Astrocyte (in vitro differentiated cells and primary cell): ENCODE measurements at regions not wholly inside any gene's neighbourhood (a gene's known extent, or its start where the extent isn't known, plus 50 kb on each side); places are given as distances from the start of the nearest gene placed in this dataset.

Source experiments
- DNase-seq: peaks from one replicate; pipeline ENCODE4 v3.0.0-alpha.2; 2010; ENCODE audit warnings: low read depth
- FAIRE-seq: peaks from 2 replicates; lab custom pipeline; 2011; peaks lifted over from hg19 to GRCh38; lab: Jason Lieb, UNC
- H2AFZ ChIP-seq: 2 replicates; pipeline ENCODE4 v1.6.0; 2012; ENCODE audit warnings: low read depth, low read length, inconsistent platforms
- H3K27ac ChIP-seq: 2 replicates; pipeline ENCODE4 v1.5.1; 2011; ENCODE audit warnings: low read depth, low read length, inconsistent platforms
- H3K27me3 ChIP-seq: 2 replicates; pipeline ENCODE4 v1.6.0; 2011; ENCODE audit warnings: low read length, inconsistent platforms; ENCODE audit not compliant: insufficient read depth
- H3K36me3 ChIP-seq: 2 replicates; pipeline ENCODE4 v1.5.1; 2011; ENCODE audit warnings: low read length, inconsistent platforms; ENCODE audit not compliant: insufficient read depth
- H3K4me1 ChIP-seq: 2 replicates; pipeline ENCODE4 v1.5.1; 2011; ENCODE audit warnings: low read length, inconsistent platforms; ENCODE audit not compliant: insufficient read depth
- H3K4me2 ChIP-seq: 2 replicates; pipeline ENCODE4 v1.6.0; 2012; ENCODE audit warnings: low read length, inconsistent platforms
- H3K4me3 ChIP-seq: 2 replicates; pipeline ENCODE4 v1.5.1; 2011; ENCODE audit warnings: low read depth, mild to moderate bottlenecking, low read length, inconsistent platforms; ENCODE audit not compliant: insufficient read depth
- H3K79me2 ChIP-seq: 2 replicates; pipeline ENCODE4 v1.6.0; 2012; ENCODE audit warnings: mild to moderate bottlenecking, low read length, inconsistent platforms; ENCODE audit not compliant: insufficient read depth
- H3K9ac ChIP-seq: 2 replicates; pipeline ENCODE4 v1.6.0; 2012; ENCODE audit warnings: mild to moderate bottlenecking, low read length, inconsistent platforms
- H3K9me3 ChIP-seq: 2 replicates; pipeline ENCODE4 v1.5.1; 2012; ENCODE audit warnings: low read depth, mild to moderate bottlenecking, low read length, inconsistent platforms; ENCODE audit not compliant: insufficient read depth
- H4K20me1 ChIP-seq: 2 replicates; pipeline ENCODE4 v1.6.0; 2012; ENCODE audit warnings: low read length, inconsistent platforms; ENCODE audit not compliant: insufficient read depth
- H3K27ac Mint-ChIP-seq: one replicate; pipeline ENCODE4 v1.8.0; 2021; ENCODE audit warnings: mild to moderate bottlenecking, mixed read lengths; ENCODE audit not compliant: unreplicated experiment
- H3K27me3 Mint-ChIP-seq: one replicate; pipeline ENCODE4 v1.8.0; 2021; ENCODE audit warnings: low read depth, mixed read lengths; ENCODE audit not compliant: unreplicated experiment
- H3K36me3 Mint-ChIP-seq: one replicate; pipeline ENCODE4 v1.8.0; 2021; ENCODE audit warnings: low read depth, mixed read lengths; ENCODE audit not compliant: unreplicated experiment
- H3K4me1 Mint-ChIP-seq: one replicate; pipeline ENCODE4 v1.8.0; 2021; ENCODE audit warnings: low read depth, mixed read lengths; ENCODE audit not compliant: unreplicated experiment
- H3K4me3 Mint-ChIP-seq: one replicate; pipeline ENCODE4 v1.8.0; 2021; ENCODE audit warnings: mild to moderate bottlenecking, moderate library complexity, mixed read lengths; ENCODE audit not compliant: unreplicated experiment
- H3K9me3 Mint-ChIP-seq: one replicate; pipeline ENCODE4 v1.8.0; 2021; ENCODE audit warnings: mild to moderate bottlenecking, mixed read lengths; ENCODE audit not compliant: unreplicated experiment
- CTCF ChIP-seq: IDR thresholded peaks from 2 replicates; pipeline ENCODE4 v1.5.1; 2011; ENCODE audit warnings: low read depth, mild to moderate bottlenecking, inconsistent platforms, low read length, moderate library complexity; ENCODE audit not compliant: insufficient read depth
- EZH2 ChIP-seq: IDR thresholded peaks from 2 replicates; pipeline ENCODE4 v1.6.1; 2012; ENCODE audit warnings: mild to moderate bottlenecking, low read length, inconsistent platforms; ENCODE audit not compliant: insufficient read depth

- FAIRE-seq: no peak
Measured at GRCh38 chr4:117796677-117797076, 237.6 kb upstream of the NDST3 start.

GRCh38 chr4:117800636-117801035 lies 233.7 kb upstream of the NDST3 start:
- Histone ChIP-seq H3K36me3 (no peaks in the 10 kb centered on the region), H2AFZ (no peak overlapping the region), H3K79me2 (no peaks in the 10 kb centered on the region), H3K27ac (no peak overlapping the region), H3K4me3 (no peak overlapping the region), H3K4me1 (no peaks in the 10 kb centered on the region), H3K27me3 (no peaks in the 10 kb centered on the region), H3K9ac (no peak overlapping the region), H3K4me2 (no peak overlapping the region), H4K20me1 (no peaks in the 10 kb centered on the region), H3K9me3 (no peaks in the 10 kb centered on the region)
- Mint-ChIP-seq H3K4me1 (peaks cover 10% of the 10 kb centered on the region), H3K9me3 (no peaks in the 10 kb centered on the region), H3K36me3 (no peaks in the 10 kb centered on the region), H3K27me3 (no peaks in the 10 kb centered on the region), H3K4me3 (no peak overlapping the region), H3K27ac (no peak overlapping the region)
- TF ChIP-seq EZH2: no peak
- no peak for TF ChIP-seq CTCF
- FAIRE-seq: no peak
- DNase-seq: no peak

More at GRCh38 chr4:117796677-117797076, 237.6 kb upstream of the NDST3 start:
- TF ChIP-seq EZH2 (no peak), CTCF (no peak)
- H3K4me2 ChIP-seq: no peak overlapping the region
- Mint-ChIP-seq H3K4me1 (peaks cover 17% of the 10 kb centered on the region), H3K4me3 (no peak overlapping the region), H3K9me3 (no peaks in the 10 kb centered on the region), H3K36me3 (no peaks in the 10 kb centered on the region), H3K27me3 (no peaks in the 10 kb centered on the region), H3K27ac (no peak overlapping the region)
- H2AFZ ChIP-seq: no peak overlapping the region
- no peak overlapping the region for H3K27ac ChIP-seq
- H3K27me3 ChIP-seq: no peaks in the 10 kb centered on the region
- H3K9me3 ChIP-seq: no peaks in the 10 kb centered on the region
- no peaks in the 10 kb centered on the region for H4K20me1 ChIP-seq
- no peaks in the 10 kb centered on the region for H3K36me3 ChIP-seq
- DNase-seq: no peak
- H3K4me1 ChIP-seq: no peaks in the 10 kb centered on the region
- no peak overlapping the region for H3K4me3 ChIP-seq
- no peak overlapping the region for H3K9ac ChIP-seq
- H3K79me2 ChIP-seq: no peaks in the 10 kb centered on the region

GRCh38 chr4:117801756-117802155 lies 232.5 kb upstream of the NDST3 start:
- Mint-ChIP-seq H3K4me1 (peaks cover 10% of the 10 kb centered on the region), H3K9me3 (no peaks in the 10 kb centered on the region), H3K27ac (no peak overlapping the region), H3K4me3 (no peak overlapping the region), H3K36me3 (no peaks in the 10 kb centered on the region), H3K27me3 (no peaks in the 10 kb centered on the region)
- no peak for FAIRE-seq
- Histone ChIP-seq H4K20me1 (no peaks in the 10 kb centered on the region), H3K9me3 (no peaks in the 10 kb centered on the region), H3K27me3 (no peaks in the 10 kb centered on the region), H3K27ac (no peak overlapping the region), H3K79me2 (no peaks in the 10 kb centered on the region), H3K4me3 (no peak overlapping the region), H3K9ac (no peak overlapping the region), H3K4me1 (no peaks in the 10 kb centered on the region), H2AFZ (no peak overlapping the region), H3K4me2 (no peak overlapping the region), H3K36me3 (no peaks in the 10 kb centered on the region)
- no peak for TF ChIP-seq EZH2
- no peak for DNase-seq
